ENCODE measurements at regions not wholly inside any gene's neighbourhood (a gene's known extent, or its start where the extent isn't known, plus 50 kb on each side); places are given as distances from the start of the nearest gene placed in this dataset.

DNA sequence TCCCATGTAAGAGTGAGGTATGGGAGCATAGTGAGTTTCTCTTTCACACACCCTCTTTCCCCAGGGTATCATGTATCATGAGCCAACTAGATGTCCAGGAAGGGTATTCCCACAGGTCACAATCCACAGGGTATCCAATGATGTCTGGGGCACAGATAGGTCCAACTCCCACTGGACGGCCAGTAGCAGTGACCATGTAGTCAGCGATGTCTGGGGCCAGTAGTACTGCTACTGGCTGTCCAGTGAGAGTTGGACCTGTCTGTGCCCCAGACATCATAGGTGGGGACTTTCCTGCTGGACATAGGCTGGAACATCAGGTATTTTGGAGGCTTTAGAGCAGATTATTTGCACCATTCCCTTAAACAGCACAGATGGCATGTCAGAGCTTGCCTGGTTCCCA lies 352.6 kb upstream of the SGCD start:
- H3K4me1 ChIP-seq (ENCODE audit: control insufficient read depth in 1 of 2, insufficient read depth in 2 of 2, low read length in 2 of 2): no peaks in the 10 kb centered on the region
- no peaks in the 10 kb centered on the region; the same call in 1 of the 2 replicates for H4K20me1 ChIP-seq (ENCODE audit: insufficient read depth)
- CTCF ChIA-PET: no interaction called here
- H3K79me2 ChIP-seq (ENCODE audit: insufficient read depth, low read length): no peaks in the 10 kb centered on the region
- H2AFZ ChIP-seq (ENCODE audit: low read depth, low read length, poor library complexity, severe bottlenecking): no peak overlapping the region
- H3K4me2 ChIP-seq (ENCODE audit: low read length): no peak overlapping the region
- RAD21 ChIA-PET (ENCODE audit: low non-redundant PET in 1 of 2, low total read pairs in 2 of 2, uncharacterized antibody in 2 of 2, unreplicated experiment in 2 of 2): no interaction called here
- intact Hi-C loops (cut with micrococcal nuclease): no loop called here
- DNase-seq (ENCODE audit: low read depth, low spot score) (no peak), ATAC-seq (no peak)
- no peak overlapping the region for H3K4me3 ChIP-seq (replicated peaks in 1 of 2; ENCODE audit: low read depth in 1 of 2, low read length in 2 of 2)
- H3K36me3 ChIP-seq (ENCODE audit: control insufficient read depth in 1 of 2, insufficient read depth in 2 of 2, low read length in 2 of 2): no peaks in the 10 kb centered on the region
- no peak overlapping the region for H3K9ac ChIP-seq (ENCODE audit: low read length)
- H3K27ac ChIP-seq (ENCODE audit: low read depth, low read length): no peak overlapping the region
- POLR2A ChIA-PET: no interaction called here
- H3K9me2 ChIP-seq (ENCODE audit: insufficient read depth): no peaks in the 10 kb centered on the region
- TF ChIP-seq EZH2phosphoT487 (IDR thresholded peaks at IDR 0.05; ENCODE audit: borderline replicate concordance) (no peak), FOSL1 (IDR thresholded peaks at IDR 0.05; ENCODE audit: low read depth) (no peak), YY1 (IDR thresholded peaks at IDR 0.05; ENCODE audit: extremely low read depth, insufficient replicate concordance, low read depth, low read length) (no peak)
- no peaks in the 10 kb centered on the region for H3K27me3 ChIP-seq (ENCODE audit: insufficient read depth, low read length)
- BruUV-seq (replicated peaks): no TSS peak
- peaks cover 0 to 3% of the 10 kb centered on the region in 2 experiments; a peak in 1 of 4 replicates for H3K9me3 ChIP-seq (ENCODE audit: control insufficient read depth in 1 of 2, insufficient read depth in 1 of 2, low read depth in 1 of 2, low read length in 2 of 2)

DNA sequence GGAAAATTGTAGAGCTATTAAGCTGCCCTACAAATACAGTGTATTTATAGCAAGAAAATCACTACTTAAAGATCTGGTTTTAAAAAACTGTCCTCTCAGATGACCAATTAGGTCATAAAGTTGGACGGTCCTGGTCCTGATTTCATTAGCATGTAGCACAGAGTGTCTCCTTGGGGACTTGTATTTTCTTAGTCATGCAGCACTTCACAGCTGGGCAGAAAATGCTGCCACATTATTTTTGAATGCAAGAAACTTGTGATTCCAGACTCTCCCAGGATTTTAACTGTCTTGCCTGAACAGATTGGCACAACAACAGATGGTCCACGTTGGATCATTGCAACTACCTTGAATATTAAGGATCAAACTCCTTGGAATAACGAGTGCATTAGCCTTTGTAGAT lies 348.1 kb upstream of the SGCD start:
- intact Hi-C loops (cut with micrococcal nuclease): no loop called here
- BruUV-seq (replicated peaks): no TSS peak
- Histone ChIP-seq H2AFZ (ENCODE audit: low read depth, low read length, poor library complexity, severe bottlenecking) (no peak overlapping the region), H3K4me2 (ENCODE audit: low read length) (no peak overlapping the region), H3K9me3 (ENCODE audit: control insufficient read depth in 1 of 2, insufficient read depth in 1 of 2, low read depth in 1 of 2, low read length in 2 of 2) (peaks cover 0 to 4% of the 10 kb centered on the region in 2 experiments; a peak in 1 of 4 replicates), H3K79me2 (ENCODE audit: insufficient read depth, low read length) (no peaks in the 10 kb centered on the region), H3K4me3 (replicated peaks in 1 of 2; ENCODE audit: low read depth in 1 of 2, low read length in 2 of 2) (no peak overlapping the region), H3K36me3 (ENCODE audit: control insufficient read depth in 1 of 2, insufficient read depth in 2 of 2, low read length in 2 of 2) (no peaks in the 10 kb centered on the region), H3K27me3 (ENCODE audit: insufficient read depth, low read length) (no peaks in the 10 kb centered on the region), H3K27ac (ENCODE audit: low read depth, low read length) (no peak overlapping the region), H3K4me1 (ENCODE audit: control insufficient read depth in 1 of 2, insufficient read depth in 2 of 2, low read length in 2 of 2) (no peaks in the 10 kb centered on the region), H4K20me1 (ENCODE audit: insufficient read depth) (no peaks in the 10 kb centered on the region), H3K9me2 (ENCODE audit: insufficient read depth) (no peaks in the 10 kb centered on the region), H3K9ac (ENCODE audit: low read length) (no peak overlapping the region)
- CTCF ChIA-PET: no interaction called here
- POLR2A ChIA-PET: no interaction called here
- no peak for DNase-seq (ENCODE audit: low read depth, low spot score)
- no peak for ATAC-seq
- RAD21 ChIA-PET (ENCODE audit: low non-redundant PET in 1 of 2, low total read pairs in 2 of 2, uncharacterized antibody in 2 of 2, unreplicated experiment in 2 of 2): no interaction called here
- TF ChIP-seq ZNF274 (IDR thresholded peaks at IDR 0.05; ENCODE audit: low read depth, low read length) (no peak), SRF (IDR thresholded peaks at IDR 0.05; ENCODE audit: low read depth) (no peak), EZH2phosphoT487 (IDR thresholded peaks at IDR 0.05; ENCODE audit: borderline replicate concordance) (no peak), POLR2AphosphoS5 (IDR thresholded peaks at IDR 0.05; ENCODE audit: low read depth, low read length) (no peak), POLR2A (IDR thresholded peaks at IDR 0.05; ENCODE audit: borderline replicate concordance, extremely low read depth, insufficient read depth, insufficient read length) (no peak), SP1 (IDR thresholded peaks at IDR 0.05; ENCODE audit: low read depth) (no peak), RAD21 (IDR thresholded peaks at IDR 0.05; ENCODE audit: low read depth) (no peak), TCF7L2 (IDR thresholded peaks at IDR 0.05; ENCODE audit: borderline replicate concordance, extremely low read depth, insufficient read depth, insufficient read length) (no peak), SIN3A (IDR thresholded peaks at IDR 0.05; ENCODE audit: low read depth) (no peak), YY1 (IDR thresholded peaks at IDR 0.05; ENCODE audit: extremely low read depth, insufficient replicate concordance, low read depth, low read length) (no peak), ZFX (IDR thresholded peaks at IDR 0.05) (no peak), JUND (IDR thresholded peaks at IDR 0.05) (no peak), FOSL1 (IDR thresholded peaks at IDR 0.05; ENCODE audit: low read depth) (no peak)
- TF ChIP-seq, protein P1, sequence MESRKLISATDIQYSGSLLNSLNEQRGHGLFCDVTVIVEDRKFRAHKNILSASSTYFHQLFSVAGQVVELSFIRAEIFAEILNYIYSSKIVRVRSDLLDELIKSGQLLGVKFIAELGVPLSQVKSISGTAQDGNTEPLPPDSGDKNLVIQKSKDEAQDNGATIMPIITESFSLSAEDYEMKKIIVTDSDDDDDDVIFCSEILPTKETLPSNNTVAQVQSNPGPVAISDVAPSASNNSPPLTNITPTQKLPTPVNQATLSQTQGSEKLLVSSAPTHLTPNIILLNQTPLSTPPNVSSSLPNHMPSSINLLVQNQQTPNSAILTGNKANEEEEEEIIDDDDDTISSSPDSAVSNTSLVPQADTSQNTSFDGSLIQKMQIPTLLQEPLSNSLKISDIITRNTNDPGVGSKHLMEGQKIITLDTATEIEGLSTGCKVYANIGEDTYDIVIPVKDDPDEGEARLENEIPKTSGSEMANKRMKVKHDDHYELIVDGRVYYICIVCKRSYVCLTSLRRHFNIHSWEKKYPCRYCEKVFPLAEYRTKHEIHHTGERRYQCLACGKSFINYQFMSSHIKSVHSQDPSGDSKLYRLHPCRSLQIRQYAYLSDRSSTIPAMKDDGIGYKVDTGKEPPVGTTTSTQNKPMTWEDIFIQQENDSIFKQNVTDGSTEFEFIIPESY (IDR thresholded peaks at IDR 0.05; ENCODE audit: extremely low read depth, insufficient replicate concordance, low read length): no peak
- TF ChIP-seq, protein P2, sequence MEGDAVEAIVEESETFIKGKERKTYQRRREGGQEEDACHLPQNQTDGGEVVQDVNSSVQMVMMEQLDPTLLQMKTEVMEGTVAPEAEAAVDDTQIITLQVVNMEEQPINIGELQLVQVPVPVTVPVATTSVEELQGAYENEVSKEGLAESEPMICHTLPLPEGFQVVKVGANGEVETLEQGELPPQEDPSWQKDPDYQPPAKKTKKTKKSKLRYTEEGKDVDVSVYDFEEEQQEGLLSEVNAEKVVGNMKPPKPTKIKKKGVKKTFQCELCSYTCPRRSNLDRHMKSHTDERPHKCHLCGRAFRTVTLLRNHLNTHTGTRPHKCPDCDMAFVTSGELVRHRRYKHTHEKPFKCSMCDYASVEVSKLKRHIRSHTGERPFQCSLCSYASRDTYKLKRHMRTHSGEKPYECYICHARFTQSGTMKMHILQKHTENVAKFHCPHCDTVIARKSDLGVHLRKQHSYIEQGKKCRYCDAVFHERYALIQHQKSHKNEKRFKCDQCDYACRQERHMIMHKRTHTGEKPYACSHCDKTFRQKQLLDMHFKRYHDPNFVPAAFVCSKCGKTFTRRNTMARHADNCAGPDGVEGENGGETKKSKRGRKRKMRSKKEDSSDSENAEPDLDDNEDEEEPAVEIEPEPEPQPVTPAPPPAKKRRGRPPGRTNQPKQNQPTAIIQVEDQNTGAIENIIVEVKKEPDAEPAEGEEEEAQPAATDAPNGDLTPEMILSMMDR (IDR thresholded peaks at IDR 0.05 in 2 of 3, conservative IDR thresholded peaks at IDR 0.05 in 1 of 3; ENCODE audit: borderline replicate concordance in 1 of 3, insufficient read depth in 1 of 3, low read depth in 2 of 3, low read length in 2 of 3): no peak
- TF ChIP-seq, protein P3, sequence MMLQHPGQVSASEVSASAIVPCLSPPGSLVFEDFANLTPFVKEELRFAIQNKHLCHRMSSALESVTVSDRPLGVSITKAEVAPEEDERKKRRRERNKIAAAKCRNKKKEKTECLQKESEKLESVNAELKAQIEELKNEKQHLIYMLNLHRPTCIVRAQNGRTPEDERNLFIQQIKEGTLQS (IDR thresholded peaks at IDR 0.05): no peak
